HG03460 (cell line): ENCODE measurements at regions not wholly inside any gene's neighbourhood (a gene's known extent, or its start where the extent isn't known, plus 50 kb on each side); places are given as distances from the start of the nearest gene placed in this dataset.

Experiments used
- ATAC-seq: cut with Tn5 transposase; IDR thresholded peaks from one replicate; pipeline ENCODE4 v1.9.1; 2021; ENCODE audit not compliant: unreplicated experiment

DNA sequence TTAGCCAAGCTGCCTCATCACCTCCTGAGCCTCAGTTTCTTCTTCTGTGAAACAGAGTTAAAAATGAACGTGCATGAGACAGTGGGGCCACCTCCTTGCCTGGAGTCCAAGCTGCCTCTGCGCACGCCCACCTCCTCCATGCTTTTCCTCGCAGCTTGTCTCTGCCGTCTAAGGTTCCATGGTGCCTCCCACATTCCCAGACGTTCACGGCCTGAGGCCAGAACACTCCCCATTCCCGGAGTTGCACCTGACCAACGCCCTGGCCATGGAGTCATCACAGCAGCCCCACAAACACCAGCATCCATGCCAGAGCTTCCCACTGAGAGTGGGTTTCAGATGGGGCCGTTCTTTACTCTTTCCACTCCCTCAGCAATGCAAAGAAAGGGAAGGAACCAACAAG lies 183.0 kb upstream of the FOXF1 start:
- ATAC-seq = no peak

DNA sequence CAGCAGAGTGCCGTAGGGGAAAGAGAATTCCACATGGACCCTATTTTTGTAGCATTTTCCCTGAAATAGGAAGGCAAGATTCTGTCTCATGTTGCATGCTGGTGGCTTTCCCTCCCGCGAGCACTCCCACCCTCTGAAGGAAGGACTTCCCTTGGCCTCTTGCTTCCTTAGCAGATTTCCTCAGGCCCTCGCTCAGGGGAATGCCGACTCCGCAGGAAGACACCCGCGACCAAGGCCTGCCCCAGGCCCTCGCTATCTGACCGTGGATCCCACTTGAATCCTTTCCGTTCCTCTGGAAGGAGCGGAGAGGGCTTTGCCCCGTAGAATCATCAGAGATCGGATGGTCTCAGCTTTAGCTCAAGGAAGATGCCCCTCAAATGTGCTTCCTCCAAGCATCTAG lies 179.4 kb upstream of the FOXF1 start:
- ATAC-seq = no peak

GRCh38 chr16:86334079-86334635 lies 176.2 kb upstream of the FOXF1 start:
- no peak for ATAC-seq

DNA sequence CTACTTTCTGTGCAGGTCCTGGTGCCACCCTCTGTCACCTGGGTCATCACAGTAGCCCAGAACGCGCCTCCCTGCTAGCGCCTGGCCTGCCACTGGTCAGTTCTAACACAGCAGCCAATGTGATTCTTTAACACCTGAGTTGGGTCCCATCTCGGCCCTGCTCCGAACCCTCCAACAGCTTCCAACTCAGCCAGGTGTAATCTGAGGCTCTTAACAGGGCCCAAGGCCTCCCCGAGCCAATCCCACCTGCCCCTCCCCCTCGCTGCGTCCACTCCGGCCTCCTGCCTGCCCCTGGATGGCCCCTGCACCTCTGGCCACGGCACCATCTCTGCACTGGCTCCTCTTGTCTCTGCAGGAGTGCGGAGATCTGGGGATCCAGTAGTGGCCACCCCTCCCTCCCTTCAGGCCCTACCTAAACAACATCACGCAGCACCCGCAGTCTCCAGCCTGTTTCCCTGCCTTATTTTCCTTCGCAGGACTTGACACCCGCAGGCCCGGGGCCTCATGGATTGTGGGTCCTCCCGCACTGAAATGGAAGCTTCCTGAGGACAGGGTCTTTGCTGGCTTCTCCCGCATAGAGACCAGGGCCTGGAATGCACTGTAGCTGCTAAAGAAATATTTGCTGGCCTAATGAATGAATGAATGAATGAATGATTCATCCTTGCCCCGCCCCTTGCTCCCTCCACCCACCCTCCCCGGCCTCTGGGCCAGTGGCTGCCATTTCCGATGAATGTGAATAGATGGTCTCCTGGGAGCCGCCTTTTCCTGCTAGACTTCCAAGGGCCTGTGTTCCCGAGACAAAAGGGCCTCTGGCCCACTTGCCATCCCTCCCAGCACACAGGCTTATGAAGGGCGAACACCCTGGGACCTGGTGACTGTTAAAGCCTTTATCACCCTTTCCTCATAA lies 174.8 kb upstream of the FOXF1 start:
- no peak for ATAC-seq

- ATAC-seq = no peak
These were observed 173.2 kb upstream of the FOXF1 start for GRCh38 chr16:86337138-86337537.

DNA sequence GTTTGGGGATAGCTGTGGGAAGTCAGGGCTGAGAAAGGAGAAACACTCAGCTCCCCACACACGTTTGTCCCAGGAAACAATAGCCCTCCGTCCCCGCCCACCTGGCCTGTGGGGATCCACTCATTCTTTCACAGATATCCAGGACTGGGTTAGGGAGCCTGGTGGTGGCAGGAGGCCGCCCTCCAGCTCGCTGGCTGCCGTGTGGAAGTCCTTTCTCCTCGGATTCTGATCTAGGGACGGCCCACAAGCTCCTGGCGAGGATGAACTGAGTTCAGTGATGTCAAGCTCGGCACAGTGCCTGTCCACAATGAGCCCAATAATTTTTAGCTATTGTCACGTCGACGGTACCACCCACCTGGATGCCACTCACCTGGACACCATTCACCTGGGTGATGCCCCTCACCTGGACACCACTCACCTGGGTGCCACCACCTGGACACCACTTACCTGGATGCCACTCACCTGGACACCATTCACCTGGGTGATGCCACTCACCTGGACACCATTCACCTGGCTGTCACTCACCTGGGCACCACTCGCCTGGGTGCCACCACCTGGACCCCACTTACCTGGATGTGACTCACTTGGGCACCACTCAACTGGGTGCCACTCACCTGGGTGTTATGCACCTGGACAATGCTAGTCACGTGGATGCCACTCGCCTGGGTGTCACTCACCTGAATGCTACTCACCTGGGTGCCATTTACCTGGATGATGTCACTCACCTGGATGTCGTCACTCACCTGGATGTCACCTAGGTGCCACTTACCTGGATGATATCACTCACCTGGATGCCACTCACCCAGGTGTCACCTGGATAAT lies 172.5 kb upstream of the FOXF1 start:
- ATAC-seq = no peak

- no peak for ATAC-seq
These were observed 171.8 kb upstream of the FOXF1 start for GRCh38 chr16:86338403-86339115.

GRCh38 chr16:86342161-86342834 lies 168.0 kb upstream of the FOXF1 start:
- ATAC-seq = no peak

GRCh38 chr16:86343027-86343795 lies 167.1 kb upstream of the FOXF1 start:
- no peak for ATAC-seq

- ATAC-seq = no peak
These were observed 166.3 kb upstream of the FOXF1 start for GRCh38 chr16:86343796-86344585.

GRCh38 chr16:86344586-86344871 lies 165.8 kb upstream of the FOXF1 start:
- no peak for ATAC-seq

GRCh38 chr16:86344881-86345280 lies 165.4 kb upstream of the FOXF1 start:
- no peak for ATAC-seq

DNA sequence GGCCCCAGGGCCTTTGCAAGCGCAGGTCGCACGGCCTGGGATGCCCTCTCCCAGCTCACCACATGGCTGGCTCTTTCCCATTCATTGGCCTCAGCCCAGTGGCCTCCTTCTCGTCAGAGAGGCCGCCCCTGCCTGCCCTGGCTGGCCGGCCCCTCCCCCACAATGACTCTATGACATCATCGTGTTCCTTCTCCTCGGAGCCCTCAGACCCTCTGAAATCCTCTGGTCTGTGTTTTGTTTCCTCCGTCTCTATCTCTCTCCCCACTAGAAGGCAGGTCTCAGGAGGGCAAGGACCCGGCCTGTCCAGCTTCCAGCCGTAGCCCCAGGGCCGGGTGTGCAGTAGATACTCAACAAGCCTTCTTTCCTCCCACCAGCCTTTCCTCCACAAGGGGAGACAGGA lies 164.8 kb upstream of the FOXF1 start:
- ATAC-seq = no peak

GRCh38 chr16:86346034-86346433 lies 164.3 kb upstream of the FOXF1 start:
- ATAC-seq = no peak

GRCh38 chr16:86347090-86347489 lies 163.2 kb upstream of the FOXF1 start:
- ATAC-seq = no peak

- no peak for ATAC-seq
These were observed 162.3 kb upstream of the FOXF1 start for GRCh38 chr16:86347916-86348555.

DNA sequence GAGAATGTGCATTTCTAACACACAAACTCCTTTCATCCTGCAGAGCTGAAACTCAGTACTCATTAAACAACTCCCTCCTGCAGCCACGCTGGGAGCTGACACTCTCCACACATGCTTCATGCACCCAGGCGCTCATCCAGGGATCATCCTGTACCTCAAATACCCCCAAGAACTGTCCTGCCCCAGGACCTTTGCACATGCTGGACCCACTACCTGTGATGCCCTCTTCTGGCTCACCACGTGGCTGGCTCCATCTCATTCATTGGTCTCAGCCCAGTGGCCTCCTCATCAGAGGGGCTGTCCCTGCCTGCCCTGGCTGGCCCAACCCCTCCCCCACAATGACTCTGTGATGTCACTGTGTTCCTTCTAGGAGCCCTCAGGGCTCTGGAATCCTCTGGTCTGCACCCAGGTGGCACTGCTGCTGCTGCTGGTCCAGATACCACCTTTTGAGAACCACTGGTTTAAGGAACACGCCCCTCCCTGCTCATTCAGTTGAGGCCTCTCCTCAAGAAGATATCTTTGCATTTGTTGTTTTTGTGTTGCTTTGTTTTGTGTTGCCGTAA lies 160.9 kb upstream of the FOXF1 start:
- ATAC-seq = no peak

- no peak for ATAC-seq
These were observed 160.0 kb upstream of the FOXF1 start for GRCh38 chr16:86350289-86350688.
